GM19240 (cell line): ENCODE measurements at regions not wholly inside any gene's neighbourhood (a gene's known extent, or its start where the extent isn't known, plus 50 kb on each side); places are given as distances from the start of the nearest gene placed in this dataset.

Experiments
- DNase-seq: peaks from one replicate; pipeline ENCODE4 v3.0.0; 2011; ENCODE audit warnings: low spot score; ENCODE audit not compliant: insufficient read length

DNA sequence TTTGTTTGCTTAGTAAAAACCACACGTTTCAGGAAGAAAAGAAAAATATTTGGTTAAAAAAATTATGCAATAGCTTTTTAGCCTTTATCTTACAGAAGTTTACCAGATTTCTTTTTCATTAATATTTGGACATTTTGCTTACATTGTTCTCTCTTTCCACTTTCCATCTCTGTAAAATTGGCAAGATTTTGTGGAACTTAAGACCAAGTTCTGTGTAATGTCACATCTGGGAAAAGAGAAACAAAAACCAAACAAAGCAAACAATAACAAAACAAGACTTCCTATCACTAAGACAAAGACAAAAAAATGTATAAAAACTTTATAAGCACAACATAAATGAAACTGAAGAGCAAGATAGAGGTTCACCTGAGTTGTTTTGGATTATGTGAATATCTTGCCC, 1392.1 kb upstream of the CELF4 start:
- no peak for DNase-seq

DNA sequence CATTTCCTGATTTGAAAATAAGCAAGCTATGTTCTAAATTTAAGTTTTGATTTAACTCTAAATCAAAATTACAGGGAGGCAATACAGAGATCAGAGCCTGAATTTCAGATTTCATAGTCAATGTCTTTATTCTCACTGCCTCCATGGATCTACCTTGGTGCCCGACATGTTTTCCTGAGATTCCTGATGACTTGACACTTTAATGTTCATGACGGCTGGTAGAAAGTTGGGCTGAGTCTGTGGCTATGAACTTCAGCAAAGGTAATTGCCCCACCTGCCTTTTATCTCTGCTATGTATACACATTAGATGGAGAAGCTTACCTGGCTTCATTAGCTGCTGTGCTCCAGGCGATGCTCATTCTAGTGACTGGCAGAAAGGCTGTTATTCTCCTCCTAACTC, 1390.5 kb upstream of the CELF4 start:
- no peak for DNase-seq

DNA sequence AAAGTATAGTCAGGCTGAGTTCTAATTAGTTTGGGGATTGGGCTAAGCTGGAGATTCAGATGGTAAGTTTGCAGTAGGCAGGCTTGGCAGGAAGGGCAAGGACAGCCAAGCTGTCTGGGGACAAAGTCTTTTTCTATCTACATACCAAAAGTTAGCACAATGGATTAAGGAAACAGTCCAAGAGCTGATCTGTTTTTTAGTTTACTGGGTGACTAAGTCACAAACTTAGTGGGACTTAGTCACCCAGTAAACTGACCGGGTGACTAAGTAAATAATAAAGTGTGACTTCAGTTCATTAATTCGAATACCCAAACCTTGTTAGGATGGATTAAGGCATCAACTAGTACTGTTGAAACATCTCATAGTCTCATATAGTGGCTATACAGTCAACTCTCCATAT, 1386.0 kb upstream of the CELF4 start:
- no peak for DNase-seq

DNA sequence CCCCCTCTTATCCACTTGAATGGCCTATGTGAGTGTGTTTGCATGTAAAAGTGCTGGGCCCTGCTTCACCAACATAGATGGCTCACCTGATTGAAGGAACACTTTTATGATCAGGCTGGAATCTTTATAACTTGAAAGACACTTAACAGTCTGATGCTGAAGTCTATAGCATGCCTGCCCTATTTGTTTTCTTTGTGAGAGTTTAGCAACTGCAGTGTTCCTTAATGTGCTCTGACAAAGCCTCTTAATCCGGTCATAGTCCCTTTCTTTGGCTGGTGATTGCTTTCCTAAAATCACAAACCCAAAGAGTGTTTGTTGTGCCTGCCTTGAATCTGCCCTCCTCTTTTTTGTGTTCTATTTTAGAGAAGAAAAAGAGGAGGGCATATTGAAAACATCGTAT, 1382.8 kb upstream of the CELF4 start:
- no peak for DNase-seq

DNA sequence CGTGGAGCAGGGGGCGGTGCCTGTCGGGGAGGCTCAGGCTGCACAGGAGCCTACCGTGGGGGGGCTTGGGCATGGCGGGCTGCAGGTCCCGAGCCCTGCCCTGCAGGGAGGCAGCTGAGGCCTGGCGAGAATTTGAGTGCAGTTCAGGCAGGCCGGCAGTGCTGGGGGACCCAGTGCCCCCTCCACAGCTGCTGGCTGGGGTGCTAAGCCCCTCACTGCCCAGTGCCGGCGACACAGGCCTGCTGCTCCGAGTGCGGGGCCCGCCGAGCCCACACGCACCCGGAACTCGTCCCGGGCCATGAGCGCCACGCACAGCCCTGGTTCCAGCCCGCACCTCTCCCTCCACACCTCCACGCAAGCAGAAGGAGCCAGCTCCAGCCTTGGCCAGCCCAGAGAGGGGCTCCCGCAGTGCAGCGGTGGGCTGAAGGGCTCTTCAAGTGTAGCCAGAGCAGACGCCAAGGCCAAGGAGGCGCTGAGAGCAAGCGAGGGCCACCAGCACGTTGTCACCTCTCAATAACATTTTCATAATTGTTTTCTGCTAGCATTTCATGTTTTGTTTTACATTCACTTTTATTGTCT, 1378.9 kb upstream of the CELF4 start:
- DNase-seq, result no peak

DNA sequence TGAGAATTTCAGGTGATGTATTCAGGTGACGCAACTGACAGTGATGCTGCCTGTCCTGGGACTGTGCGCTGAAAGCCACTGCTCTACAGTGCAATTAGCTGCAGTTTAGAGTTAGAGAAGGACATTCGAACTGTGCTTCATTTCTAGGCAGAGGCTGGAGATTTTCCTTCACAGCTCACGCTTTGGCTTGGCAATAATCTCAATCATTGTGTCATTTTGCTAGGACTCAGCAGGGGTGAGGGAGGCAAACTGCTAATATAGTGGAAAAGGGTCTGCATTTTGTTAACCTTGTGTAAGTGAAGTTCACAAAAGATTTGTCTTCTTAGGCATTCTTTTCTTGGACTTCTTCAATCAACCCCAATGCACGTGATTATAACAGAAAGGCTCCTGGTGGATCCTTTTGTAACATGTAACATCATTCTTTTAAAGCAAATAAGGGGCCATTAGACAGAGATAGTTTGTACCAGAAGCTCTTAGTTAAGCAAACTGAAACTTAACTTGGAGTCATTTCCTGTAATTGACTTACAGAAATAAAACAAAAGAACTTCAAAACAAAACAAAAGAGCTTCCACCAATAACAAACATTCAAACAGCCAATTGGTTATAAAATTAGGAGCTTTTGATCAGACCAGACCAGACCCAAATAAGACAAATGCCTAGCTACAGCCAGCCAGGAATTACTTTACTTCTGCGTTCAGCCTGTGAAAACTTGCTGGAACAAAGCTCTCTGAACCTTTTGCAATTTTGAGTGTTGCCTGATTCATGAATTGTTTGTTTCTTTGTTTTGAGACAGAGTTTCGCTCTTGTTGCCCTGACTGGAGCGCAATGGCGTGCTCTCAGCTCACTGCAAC, 1376.3 kb upstream of the CELF4 start:
- DNase-seq, result no peak

DNA sequence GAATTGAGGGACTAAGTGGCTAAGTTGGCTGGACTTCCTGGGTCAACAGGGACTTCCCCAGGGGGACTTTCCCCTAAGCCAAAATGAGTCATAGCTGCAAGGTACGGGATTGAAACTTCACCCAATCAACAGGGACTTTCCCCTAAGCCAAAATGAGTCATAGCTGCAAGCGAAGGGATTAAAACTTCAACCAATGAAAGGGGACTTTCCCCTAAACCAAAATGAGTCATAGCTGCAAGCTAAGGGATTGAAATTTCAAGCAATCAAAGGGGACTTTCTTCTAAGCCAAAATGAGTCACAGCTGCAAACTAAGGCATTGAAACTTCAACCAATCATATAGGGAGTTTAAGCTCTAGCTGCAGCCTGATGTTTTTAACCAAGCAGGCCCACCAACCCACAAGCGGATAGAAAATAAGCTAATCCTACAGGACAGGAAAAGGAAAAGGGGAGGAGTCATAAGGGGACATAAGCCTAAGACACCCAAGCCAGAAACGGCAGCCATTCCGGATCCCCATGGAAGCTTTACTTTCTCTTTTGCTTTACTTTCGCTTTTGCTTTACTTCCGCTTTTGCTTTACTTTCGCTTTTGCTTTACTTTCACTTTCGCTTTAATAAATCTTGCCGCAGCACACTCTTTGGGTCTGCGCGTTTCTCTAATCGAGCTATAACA, 1375.4 kb upstream of the CELF4 start:
- DNase-seq, result peak; percentile 19

DNA sequence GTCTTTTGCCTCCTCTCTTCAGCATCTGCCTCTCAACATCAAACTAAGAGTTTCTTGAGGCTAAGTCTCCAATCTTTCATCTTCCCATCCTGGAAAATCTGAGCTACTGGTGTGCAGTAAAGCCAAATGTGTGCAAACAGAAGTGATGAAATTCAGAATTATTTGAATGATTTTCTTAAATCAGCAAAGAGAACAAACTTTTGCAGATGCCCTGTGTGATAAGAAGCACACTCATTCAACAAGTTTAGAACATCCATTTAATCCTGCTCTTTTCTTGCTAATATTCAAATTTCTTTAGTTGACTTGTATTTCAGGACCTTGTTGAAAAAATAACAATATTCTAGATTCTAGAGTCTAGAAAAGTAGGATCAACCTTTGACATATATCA, 1374.9 kb upstream of the CELF4 start:
- DNase-seq, result no peak

DNA sequence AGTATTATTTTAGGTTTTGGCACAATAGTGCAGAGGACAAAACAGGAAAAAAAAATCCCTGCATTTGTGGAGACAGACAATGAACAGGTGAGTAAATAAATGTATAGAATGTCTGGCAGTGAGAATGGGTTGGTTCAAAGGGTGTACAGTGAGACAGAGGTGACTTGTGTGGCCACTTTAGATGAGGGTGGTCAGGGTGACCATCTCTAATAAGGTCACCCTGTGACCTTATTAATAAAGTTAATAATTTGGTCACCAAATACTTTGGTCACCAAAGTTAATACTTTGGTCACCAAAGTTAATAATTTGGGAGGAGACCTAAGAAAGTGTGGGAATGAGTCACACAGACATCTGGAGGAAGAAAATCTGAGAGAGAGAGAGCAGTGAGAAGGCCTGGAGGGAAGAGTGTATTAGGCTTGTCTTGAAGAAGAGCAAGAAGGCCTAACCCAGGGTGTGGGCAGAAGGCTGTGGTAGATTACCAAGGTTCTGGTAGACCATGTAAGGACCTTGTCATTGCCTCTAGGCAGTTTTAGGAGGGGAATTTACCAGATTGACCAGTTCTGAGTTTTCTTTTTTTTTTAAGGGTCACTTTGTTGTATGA, 1368.4 kb upstream of the CELF4 start:
- DNase-seq, result no peak

DNA sequence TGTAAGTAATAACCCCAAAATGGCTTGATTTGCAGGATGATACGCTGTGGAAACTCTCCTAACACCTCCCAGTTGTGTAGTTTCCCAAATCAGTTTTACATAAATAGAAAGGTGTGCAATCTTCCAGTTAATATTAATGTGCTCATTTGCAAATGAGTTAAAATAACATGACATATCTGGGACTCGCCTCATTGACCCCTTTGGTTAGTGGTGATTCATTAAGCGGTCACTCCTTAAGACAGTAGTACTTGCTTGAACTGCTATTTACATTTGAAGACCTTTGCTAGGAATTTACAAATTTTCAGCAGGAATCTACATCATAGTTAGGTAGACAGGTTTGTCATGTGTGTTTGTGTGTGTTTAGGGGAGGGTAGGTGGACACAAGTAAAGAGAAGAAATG, 1367.7 kb upstream of the CELF4 start:
- no peak for DNase-seq

DNA sequence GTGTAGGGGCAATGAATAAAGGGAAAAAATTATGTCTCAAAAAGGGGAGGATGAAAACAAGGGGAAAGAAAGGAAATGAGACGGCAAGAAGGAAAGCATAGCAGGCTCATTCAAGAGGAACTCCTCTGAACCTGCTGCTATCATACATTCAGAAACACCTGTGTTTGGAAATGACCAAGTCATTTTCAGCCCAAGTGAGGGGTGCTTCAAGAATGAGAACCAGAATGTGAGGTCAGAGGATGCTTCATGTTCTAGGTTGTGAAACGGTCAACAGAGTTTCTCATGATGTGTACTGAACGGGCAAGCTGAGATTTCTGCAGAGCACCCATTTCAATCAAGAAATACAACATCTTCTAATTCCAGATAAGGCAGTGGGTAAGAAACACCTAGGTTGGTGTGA, 1367.2 kb upstream of the CELF4 start:
- DNase-seq, result no peak

DNA sequence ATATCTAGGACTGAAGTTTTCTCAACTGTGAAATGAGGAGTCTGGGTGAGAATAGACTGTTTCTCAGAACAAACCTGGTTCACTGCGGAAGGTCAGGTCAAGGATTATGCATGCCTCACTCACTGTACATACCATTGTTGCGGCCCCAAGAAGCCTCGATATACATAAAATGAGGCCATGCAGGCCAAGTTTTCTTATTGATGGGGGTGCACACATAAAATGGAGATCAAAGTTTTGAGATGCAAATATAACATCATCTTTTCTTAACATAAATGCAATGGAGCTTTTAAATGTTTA, 1366.1 kb upstream of the CELF4 start:
- no peak for DNase-seq

DNA sequence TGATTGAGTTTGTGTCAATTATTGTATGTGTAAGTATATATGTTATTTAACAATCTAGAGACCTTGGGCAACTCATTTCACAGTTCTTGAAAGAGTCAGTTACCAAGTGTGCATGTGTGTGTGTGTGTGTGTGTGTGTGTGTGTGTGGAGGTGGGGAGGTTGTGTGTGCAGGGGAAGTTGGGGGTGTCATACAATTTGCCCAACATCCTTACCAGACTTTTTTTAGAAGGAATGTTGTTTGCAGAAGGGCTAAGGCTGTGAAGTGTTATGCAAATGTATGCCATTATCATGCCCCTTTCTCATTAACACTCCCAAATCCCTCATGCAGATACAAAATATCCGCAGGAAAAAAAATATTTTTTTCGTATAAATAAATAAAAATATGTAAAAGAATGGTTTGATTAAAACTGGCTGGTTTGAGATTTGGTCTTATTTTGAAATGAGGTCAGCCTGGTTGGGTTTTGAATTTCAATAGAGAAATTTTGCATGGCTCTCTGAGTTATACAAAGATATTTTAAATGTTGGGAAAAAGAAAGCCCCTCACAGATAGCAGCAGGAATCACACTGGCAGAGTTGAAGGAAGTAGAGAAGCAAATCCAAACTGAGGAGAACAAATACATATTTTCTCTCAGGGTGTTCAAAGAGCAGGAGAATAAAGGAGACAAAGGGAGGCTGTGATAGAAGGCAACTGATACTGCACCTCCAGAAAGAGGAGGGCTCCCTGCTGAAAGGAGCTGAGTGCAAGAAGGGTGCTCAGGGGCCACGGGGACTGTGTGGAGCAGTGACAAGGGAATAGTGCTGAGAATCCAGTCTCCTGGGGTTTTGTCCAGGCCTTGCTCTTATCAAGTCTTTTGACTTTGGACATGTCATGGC, 1365.5 kb upstream of the CELF4 start:
- no peak for DNase-seq

DNA sequence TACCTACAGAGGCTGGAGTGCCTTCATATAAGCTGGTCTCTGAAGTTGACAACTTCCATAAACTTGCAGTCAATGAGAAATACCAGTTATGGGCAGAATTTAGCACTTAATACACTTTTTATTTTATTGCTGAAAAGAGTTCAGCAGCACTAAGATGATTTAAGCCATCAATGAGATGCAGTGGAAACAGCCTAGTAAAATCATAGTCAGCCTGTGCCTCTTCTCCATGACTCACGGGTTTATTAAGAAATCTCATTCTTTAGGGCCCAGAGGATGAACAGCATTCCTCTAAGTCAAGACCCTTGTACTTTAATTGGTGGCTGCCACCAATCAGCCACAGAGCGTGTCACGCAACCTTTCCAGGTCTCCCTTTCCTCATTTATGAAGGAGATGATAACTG, 1357.9 kb upstream of the CELF4 start:
- no peak for DNase-seq

DNA sequence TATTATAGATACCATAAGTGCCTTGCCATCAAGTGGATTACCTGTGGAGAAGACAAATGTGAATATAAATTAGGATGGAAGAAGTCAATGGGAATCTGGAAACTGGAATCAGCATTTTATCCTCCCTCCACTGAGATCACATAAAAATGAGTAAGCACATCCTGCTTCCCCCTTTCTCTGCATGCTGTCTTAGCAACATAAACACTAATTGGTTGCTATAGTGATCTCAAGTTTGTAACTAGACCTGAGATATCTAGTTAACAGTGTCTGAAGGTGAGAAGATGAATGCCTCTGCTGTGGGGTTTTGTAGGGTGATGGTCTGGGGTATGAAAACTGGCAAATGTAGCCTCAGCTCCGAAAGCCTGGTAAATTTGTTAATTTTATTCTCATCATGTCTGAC, 1357.5 kb upstream of the CELF4 start:
- DNase-seq, result no peak

DNA sequence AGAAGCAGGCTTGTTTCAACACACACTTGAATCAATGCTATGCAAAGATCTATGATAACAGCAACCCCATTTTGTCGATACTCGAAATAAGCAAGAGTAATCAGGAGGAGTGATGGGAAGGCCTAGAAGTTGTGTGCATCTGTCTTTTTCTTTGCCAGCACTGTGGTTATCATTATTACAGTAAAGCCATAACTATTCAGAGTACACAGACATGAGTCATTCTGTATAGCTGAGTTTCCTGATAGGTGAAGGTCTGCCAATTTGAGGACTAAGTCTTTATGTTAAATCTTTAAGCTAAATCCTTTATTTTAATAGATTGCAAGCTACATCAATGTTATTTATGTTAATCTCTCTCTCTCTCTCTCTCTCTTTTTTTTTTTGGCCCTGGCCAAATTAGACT, 1344.4 kb upstream of the CELF4 start:
- DNase-seq, result no peak

DNA sequence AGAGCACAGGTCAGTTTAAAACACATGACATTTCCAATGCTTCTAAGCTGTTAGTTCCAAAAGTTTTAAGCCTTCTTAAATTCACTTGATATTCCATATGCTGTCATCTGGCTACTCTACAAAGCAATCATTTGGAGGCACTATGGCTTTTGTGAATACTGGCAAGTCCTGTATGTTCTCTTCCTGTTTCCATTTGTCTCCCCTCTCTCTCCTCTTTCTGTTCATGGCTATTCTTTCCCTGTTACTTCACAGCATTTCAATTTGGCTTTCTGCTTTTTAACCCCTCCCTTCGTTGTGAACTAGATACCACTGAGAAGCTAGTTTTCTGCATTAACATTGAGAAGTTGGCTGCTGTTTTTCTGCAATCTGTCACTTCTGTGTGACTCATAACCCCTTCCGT, 1337.2 kb upstream of the CELF4 start:
- no peak for DNase-seq

DNA sequence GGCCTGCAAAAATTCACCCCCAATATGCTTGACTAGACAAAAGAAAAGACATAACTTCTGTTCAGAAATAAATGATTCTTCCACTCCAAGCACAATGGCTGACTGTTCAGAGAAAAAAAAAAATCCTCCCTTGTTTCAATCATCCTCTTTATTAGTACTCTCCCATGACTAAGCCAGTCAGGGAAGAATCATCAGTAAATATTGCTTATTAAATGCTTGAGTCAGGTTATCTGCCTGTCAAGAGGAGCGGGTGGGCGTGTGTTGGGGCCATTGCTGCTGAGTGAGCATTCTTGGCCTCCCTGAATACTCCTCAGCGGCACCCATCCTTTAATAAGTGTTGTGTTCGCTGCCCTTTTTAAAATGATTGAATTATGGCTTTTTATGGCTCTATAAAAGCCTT, 1334.8 kb upstream of the CELF4 start:
- no peak for DNase-seq

DNA sequence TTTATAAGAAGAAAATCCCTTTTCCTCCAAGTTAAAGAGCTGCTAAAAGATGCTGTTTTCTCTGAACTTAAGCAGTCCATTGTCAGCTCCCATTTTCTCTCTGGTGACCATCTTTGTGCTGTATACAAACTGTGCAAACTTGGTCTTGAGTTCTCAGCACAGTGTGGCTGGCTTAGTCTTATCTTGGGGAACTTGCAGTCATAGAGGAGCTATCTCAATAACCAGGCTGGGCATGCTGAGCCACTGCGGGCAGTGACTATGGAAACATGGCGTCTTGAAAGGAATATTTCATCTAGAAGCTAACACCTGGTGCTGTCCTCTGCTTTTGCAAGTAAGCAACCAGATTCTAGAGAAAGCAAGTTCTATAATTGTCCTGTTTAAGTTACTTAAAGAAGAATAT, 1334.4 kb upstream of the CELF4 start:
- no peak for DNase-seq

DNA sequence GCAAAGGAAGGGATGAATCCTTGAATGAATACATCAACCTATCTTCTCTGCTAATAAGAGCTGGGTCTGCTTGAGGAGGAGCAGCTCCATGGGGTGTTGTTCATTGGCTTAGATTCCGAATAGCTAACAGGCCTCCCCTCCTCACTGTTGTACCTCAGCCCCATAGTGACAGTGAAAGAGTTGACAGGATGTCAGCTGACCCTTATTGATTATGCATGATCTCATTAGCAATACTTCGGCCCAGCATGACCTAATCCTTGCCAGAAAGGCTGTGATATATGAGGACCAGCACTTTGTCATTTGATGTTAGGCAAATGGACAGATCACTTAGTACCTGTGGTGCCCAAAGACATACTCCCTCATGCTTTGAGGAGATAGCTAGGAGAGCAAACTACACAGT, 1333.7 kb upstream of the CELF4 start:
- DNase-seq, result no peak

DNA sequence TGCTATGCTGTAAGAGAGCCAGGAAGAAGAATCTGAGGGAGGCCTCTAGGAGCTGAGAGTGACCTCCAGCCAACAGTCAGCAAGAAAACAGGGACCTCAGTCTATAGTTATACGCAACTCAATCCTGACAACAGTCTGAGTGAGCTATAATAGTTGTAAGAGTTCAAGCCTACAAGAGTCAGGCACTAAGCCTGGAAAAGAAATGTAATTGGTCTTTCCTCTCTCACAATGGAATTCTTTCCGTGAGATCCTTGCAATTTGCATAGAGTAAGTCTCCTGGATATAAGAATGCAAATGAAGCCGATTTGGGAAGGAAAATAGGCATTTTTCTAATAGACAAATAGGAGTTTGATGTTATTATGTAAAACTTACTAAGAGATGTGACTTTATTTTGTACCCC, 1332.6 kb upstream of the CELF4 start:
- no peak for DNase-seq

DNA sequence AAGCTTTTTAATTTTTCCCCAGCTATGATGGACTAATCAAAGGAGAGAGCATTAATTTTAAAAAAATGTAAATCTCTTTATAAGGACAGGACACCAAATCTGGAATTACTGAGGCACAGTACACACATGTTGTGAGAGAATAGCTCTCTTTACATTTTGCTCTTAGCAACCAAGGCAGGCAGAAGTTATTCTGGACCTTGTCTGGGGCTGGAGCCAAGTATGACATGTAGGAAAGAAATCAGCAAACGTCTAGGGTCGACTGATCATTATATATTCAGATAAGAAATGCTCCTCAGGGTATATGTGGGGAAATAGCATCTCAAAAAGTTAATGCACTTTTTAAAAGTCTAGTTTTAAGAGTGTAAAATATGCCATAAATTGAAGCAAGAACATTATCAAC, 1330.0 kb upstream of the CELF4 start:
- DNase-seq, result no peak
